ENCODE measurements at regions not wholly inside any gene's neighbourhood (a gene's known extent, or its start where the extent isn't known, plus 50 kb on each side); places are given as distances from the start of the nearest gene placed in this dataset.

- ATAC-seq, result no peak
- Histone ChIP-seq H3K4me3 (ENCODE audit: low read length) (no peak overlapping the region), H3K36me3 (ENCODE audit: control insufficient read depth, insufficient read depth, low read length) (no peaks in the 10 kb centered on the region), H3K27me3 (ENCODE audit: control insufficient read depth, insufficient read depth, low read length) (no peaks in the 10 kb centered on the region), H3K9me3 (ENCODE audit: control insufficient read depth, insufficient read depth, low read length) (no peaks in the 10 kb centered on the region), H3K4me1 (ENCODE audit: control insufficient read depth, insufficient read depth, low read length) (no peaks in the 10 kb centered on the region), H3K27ac (ENCODE audit: low read length) (no peak overlapping the region)
- TF ChIP-seq CTCF (IDR thresholded peaks at IDR 0.05), result no peak
- Mint-ChIP-seq H3K27me3 (ENCODE audit: low read depth in 2 of 2) (no peaks in the 10 kb centered on the region), H3K9me3 (peaks cover 6 to 7% of the 10 kb centered on the region in 2 donors), H3K36me3 (no peaks in the 10 kb centered on the region), H3K4me3 (no peak overlapping the region), H3K27ac (no peak overlapping the region), H3K4me1 (no peaks in the 10 kb centered on the region)
- DNase-seq, result no peak
- intact Hi-C loops (cut with micrococcal nuclease), result no loop called here
- 80% methylated on average over 2 of the region's 4 CpGs for WGBS (ENCODE audit: insufficient coverage)
Measured at GRCh38 chr5:93120771-93121170, 460.2 kb downstream of the NR2F1-AS1 start.

- WGBS (ENCODE audit: insufficient coverage), result 95% methylated on average over 1 of the region's 1 CpG
- H3K4me1 Mint-ChIP-seq, result no peaks in the 10 kb centered on the region
- H3K9me3 Mint-ChIP-seq, result peaks cover 3 to 4% of the 10 kb centered on the region in 2 donors
- DNase-seq, result no peak
- TF ChIP-seq CTCF (IDR thresholded peaks at IDR 0.05), result no peak
- intact Hi-C loops (cut with micrococcal nuclease), result no loop called here
- Histone ChIP-seq H3K27ac (ENCODE audit: low read length) (no peak overlapping the region), H3K4me3 (ENCODE audit: low read length) (no peak overlapping the region), H3K27me3 (ENCODE audit: control insufficient read depth, insufficient read depth, low read length) (no peaks in the 10 kb centered on the region), H3K4me1 (ENCODE audit: control insufficient read depth, insufficient read depth, low read length) (no peaks in the 10 kb centered on the region), H3K36me3 (ENCODE audit: control insufficient read depth, insufficient read depth, low read length) (no peaks in the 10 kb centered on the region), H3K9me3 (ENCODE audit: control insufficient read depth, insufficient read depth, low read length) (no peaks in the 10 kb centered on the region)
- H3K27ac Mint-ChIP-seq, result no peak overlapping the region
- no peaks in the 10 kb centered on the region for H3K36me3 Mint-ChIP-seq
- H3K27me3 Mint-ChIP-seq (ENCODE audit: low read depth in 2 of 2), result no peaks in the 10 kb centered on the region
- no peak overlapping the region for H3K4me3 Mint-ChIP-seq
- no peak for ATAC-seq
Measured at GRCh38 chr5:93120051-93120450, 461.0 kb downstream of the NR2F1-AS1 start.

GRCh38 chr5:93117751-93118531, 463.1 kb downstream of the NR2F1-AS1 start:
- no peak overlapping the region for H3K27ac Mint-ChIP-seq
- DNase-seq (no peak), ATAC-seq (no peak)
- H3K4me3 Mint-ChIP-seq, result no peak overlapping the region
- no peaks in the 10 kb centered on the region for H3K27me3 Mint-ChIP-seq (ENCODE audit: low read depth in 2 of 2)
- Histone ChIP-seq H3K36me3 (ENCODE audit: control insufficient read depth, insufficient read depth, low read length) (no peaks in the 10 kb centered on the region), H3K27ac (ENCODE audit: low read length) (no peak overlapping the region), H3K4me3 (ENCODE audit: low read length) (no peak overlapping the region), H3K9me3 (ENCODE audit: control insufficient read depth, insufficient read depth, low read length) (no peaks in the 10 kb centered on the region), H3K27me3 (ENCODE audit: control insufficient read depth, insufficient read depth, low read length) (no peaks in the 10 kb centered on the region), H3K4me1 (ENCODE audit: control insufficient read depth, insufficient read depth, low read length) (no peaks in the 10 kb centered on the region)
- peaks cover 3 to 4% of the 10 kb centered on the region in 2 donors for H3K9me3 Mint-ChIP-seq
- intact Hi-C loops (cut with micrococcal nuclease), result no loop called here
- WGBS (ENCODE audit: insufficient coverage), result 69% methylated on average over 2 of the region's 2 CpGs
- H3K4me1 Mint-ChIP-seq, result no peaks in the 10 kb centered on the region
- no peak for TF ChIP-seq CTCF (IDR thresholded peaks at IDR 0.05)
- H3K36me3 Mint-ChIP-seq, result no peaks in the 10 kb centered on the region
